Testis (tissue), 2 donors: ENCODE measurements at regions not wholly inside any gene's neighbourhood (a gene's known extent, or its start where the extent isn't known, plus 50 kb on each side); places are given as distances from the start of the nearest gene placed in this dataset.

Experiments used
- CTCF ChIP-seq, 3 experiments: fragments of 450-650 bp in 2 of 3; fragments of 200-600 bp in 1 of 3; sonication (generic) in 1 of 3; IDR thresholded peaks; one replicate each; pipeline ENCODE4 v1.5.1; 2016 to 2019; ENCODE audit warnings: antibody characterized with exemption in 3 of 3, mild to moderate bottlenecking in 2 of 3, moderate library complexity in 1 of 3
- POLR2A ChIP-seq: fragments of 450-650 bp; IDR thresholded peaks from one replicate; pipeline ENCODE4 v1.6.1; 2017; ENCODE audit warnings: antibody characterized with exemption, mild to moderate bottlenecking, moderate library complexity

DNA sequence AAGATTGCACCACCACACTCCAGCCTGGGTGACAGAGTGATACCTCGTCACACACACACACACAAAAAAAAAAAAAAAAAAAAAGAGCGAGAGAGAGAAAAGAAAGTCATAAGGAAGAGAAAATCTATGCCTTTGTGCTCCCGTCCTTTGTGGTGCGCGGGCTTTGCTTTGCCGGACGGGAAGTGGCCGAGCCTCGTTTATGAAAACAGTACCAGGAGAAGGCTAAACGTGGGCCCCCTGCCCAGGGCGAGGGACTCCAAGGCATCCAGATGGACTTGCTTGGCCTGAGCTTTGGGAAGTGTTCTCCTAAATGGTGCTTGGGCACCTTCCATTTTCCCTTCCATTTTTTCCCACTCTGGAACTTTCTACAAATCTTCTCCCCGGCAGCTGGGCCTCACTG is 109.3 kb upstream of the LRPAP1 start:
- TF ChIP-seq POLR2A (no peak), CTCF (IDR thresholded peaks at IDR 0.05) (no peak)
